ENCODE measurements at regions not wholly inside any gene's neighbourhood (a gene's known extent, or its start where the extent isn't known, plus 50 kb on each side); places are given as distances from the start of the nearest gene placed in this dataset.

DNA sequence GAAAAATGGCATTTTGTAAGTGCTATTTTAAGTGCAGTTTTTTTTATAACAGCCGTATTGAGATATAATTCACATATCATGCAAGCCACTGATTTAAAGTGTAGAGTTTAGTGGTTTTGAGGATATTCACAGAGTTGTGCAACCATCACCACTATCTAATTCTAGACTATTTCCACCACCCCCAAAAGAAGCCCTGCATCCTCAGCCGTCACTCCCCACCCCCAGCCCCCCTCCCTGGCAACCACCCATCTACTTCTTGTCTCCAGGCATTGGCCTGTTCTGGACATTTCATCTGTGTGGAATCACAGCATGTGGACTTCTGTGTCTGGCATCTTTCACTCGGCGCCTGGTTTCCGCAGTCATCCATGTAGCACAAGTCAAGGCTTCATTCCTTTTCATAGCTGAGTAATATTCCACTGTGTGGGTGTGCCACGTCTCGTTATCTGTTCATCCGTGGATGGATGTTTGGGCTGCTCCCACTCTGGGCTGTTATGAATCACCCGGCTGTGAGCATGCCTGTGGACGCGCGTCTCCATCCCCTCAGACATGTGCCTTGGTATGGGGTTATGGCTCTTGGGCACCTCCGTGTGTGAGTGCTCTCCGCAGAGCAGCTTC, 138.4 kb upstream of the CIBAR2 start:
- H3K36me3 Mint-ChIP-seq = no peaks in the 10 kb centered on the region
- Histone ChIP-seq H3K9me3 (ENCODE audit: control insufficient read depth in 2 of 2, low read length in 2 of 2) (no peaks in the 10 kb centered on the region), H3K36me3 (ENCODE audit: control insufficient read depth, insufficient read depth, low read length) (no peaks in the 10 kb centered on the region), H3K27ac (ENCODE audit: insufficient read depth, low read length, poor library complexity, severe bottlenecking) (no peak overlapping the region), H3K4me3 (ENCODE audit: low read depth, low read length) (no peak overlapping the region), H3K27me3 (ENCODE audit: control insufficient read depth, insufficient read depth, low read length) (no peaks in the 10 kb centered on the region), H3K4me1 (ENCODE audit: control insufficient read depth, insufficient read depth, low read length, poor library complexity, severe bottlenecking) (no peaks in the 10 kb centered on the region)
- DNase-seq (no peak), ATAC-seq (ENCODE audit: low read depth in 2 of 2) (no peak)
- H3K27ac Mint-ChIP-seq = no peak overlapping the region
- H3K4me1 Mint-ChIP-seq = peaks cover 0 to 2% (median 2%) of the 10 kb centered on the region in 4 donors
- peaks cover under 1% of the 10 kb centered on the region for H3K27me3 Mint-ChIP-seq
- no peaks in the 10 kb centered on the region for H3K9me3 Mint-ChIP-seq
- no peak overlapping the region for H3K4me3 Mint-ChIP-seq

- no peaks in the 10 kb centered on the region for H3K9me3 ChIP-seq (ENCODE audit: control insufficient read depth in 2 of 2, low read length in 2 of 2)
- no peaks in the 10 kb centered on the region for H3K4me1 ChIP-seq (ENCODE audit: control insufficient read depth, insufficient read depth, low read length, poor library complexity, severe bottlenecking)
- no peak overlapping the region for H3K4me3 Mint-ChIP-seq
- H3K4me3 ChIP-seq (ENCODE audit: low read depth, low read length) = no peak overlapping the region
- no peaks in the 10 kb centered on the region for H3K9me3 Mint-ChIP-seq
- no peaks in the 10 kb centered on the region for H3K36me3 Mint-ChIP-seq
- H3K36me3 ChIP-seq (ENCODE audit: control insufficient read depth, insufficient read depth, low read length) = no peaks in the 10 kb centered on the region
- no peak overlapping the region for H3K27ac Mint-ChIP-seq
- no peak for DNase-seq
- H3K27me3 Mint-ChIP-seq = no peaks in the 10 kb centered on the region
- no peak for ATAC-seq (ENCODE audit: low read depth in 2 of 2)
- H3K4me1 Mint-ChIP-seq = no peaks in the 10 kb centered on the region
- no peaks in the 10 kb centered on the region for H3K27me3 ChIP-seq (ENCODE audit: control insufficient read depth, insufficient read depth, low read length)
- no peak overlapping the region for H3K27ac ChIP-seq (ENCODE audit: insufficient read depth, low read length, poor library complexity, severe bottlenecking)
Observed at GRCh38 chr16:85251225-85251760, 139.0 kb upstream of the CIBAR2 start.

DNA sequence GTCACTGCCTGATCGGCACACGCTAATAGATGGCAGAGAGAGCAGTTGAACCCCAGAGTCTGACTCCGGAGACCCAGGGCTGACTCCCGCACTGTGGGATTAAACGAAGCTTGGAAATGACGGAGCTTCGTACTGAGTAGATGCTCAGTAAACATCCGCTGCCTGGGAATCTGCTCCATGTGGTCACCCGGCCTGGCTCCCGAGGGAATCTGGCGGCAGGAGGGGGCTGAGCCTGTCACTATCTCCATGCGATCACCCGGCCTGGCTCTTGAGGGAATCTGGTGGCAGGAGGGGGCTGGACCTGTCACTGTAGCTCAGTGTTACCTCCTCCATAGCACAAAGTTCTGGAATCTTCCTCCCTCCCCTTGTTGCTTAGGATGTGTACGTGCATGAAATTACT, 139.7 kb upstream of the CIBAR2 start:
- no peaks in the 10 kb centered on the region for H3K27me3 ChIP-seq (ENCODE audit: control insufficient read depth, insufficient read depth, low read length)
- no peak overlapping the region for H3K27ac Mint-ChIP-seq
- no peak overlapping the region for H3K27ac ChIP-seq (ENCODE audit: insufficient read depth, low read length, poor library complexity, severe bottlenecking)
- H3K4me3 ChIP-seq (ENCODE audit: low read depth, low read length) = no peak overlapping the region
- no peaks in the 10 kb centered on the region for H3K9me3 Mint-ChIP-seq
- H3K9me3 ChIP-seq (ENCODE audit: control insufficient read depth in 2 of 2, low read length in 2 of 2) = no peaks in the 10 kb centered on the region
- DNase-seq = no peak
- no peak overlapping the region for H3K4me3 Mint-ChIP-seq
- H3K27me3 Mint-ChIP-seq = no peaks in the 10 kb centered on the region
- ATAC-seq (ENCODE audit: low read depth in 2 of 2) = no peak
- H3K4me1 ChIP-seq (ENCODE audit: control insufficient read depth, insufficient read depth, low read length, poor library complexity, severe bottlenecking) = no peaks in the 10 kb centered on the region
- no peaks in the 10 kb centered on the region for H3K4me1 Mint-ChIP-seq
- no peaks in the 10 kb centered on the region for H3K36me3 ChIP-seq (ENCODE audit: control insufficient read depth, insufficient read depth, low read length)
- H3K36me3 Mint-ChIP-seq = no peaks in the 10 kb centered on the region

DNA sequence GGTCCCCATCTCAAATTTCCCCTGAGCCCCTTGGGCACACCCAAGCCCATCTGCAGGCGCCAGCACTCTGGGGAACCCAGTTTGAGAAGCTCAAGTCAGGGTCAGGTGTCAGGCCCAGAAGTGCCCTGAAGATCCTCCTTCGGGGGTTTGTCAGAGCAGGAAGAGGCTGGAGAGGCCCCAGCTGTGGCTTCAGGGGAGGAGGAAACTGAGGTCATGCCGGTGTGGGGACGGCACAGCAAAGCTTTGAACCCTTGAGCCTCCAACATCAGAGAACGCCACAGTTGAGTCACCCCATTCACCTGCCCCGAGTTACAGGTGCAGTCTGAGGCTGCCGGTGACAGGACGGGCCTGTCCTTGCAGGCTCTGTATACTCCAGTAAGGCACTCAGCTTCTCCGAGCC, 140.2 kb upstream of the CIBAR2 start:
- Mint-ChIP-seq H3K4me1 (no peaks in the 10 kb centered on the region), H3K27ac (no peak overlapping the region), H3K4me3 (no peak overlapping the region), H3K36me3 (no peaks in the 10 kb centered on the region), H3K9me3 (no peaks in the 10 kb centered on the region), H3K27me3 (no peaks in the 10 kb centered on the region)
- no peaks in the 10 kb centered on the region for H3K27me3 ChIP-seq (ENCODE audit: control insufficient read depth, insufficient read depth, low read length)
- ATAC-seq (ENCODE audit: low read depth in 2 of 2) (no peak), DNase-seq (peak in 1 of 3 donors; percentile 14)
- no peaks in the 10 kb centered on the region for H3K4me1 ChIP-seq (ENCODE audit: control insufficient read depth, insufficient read depth, low read length, poor library complexity, severe bottlenecking)
- no peaks in the 10 kb centered on the region for H3K36me3 ChIP-seq (ENCODE audit: control insufficient read depth, insufficient read depth, low read length)
- no peaks in the 10 kb centered on the region for H3K9me3 ChIP-seq (ENCODE audit: control insufficient read depth in 2 of 2, low read length in 2 of 2)
- no peak overlapping the region for H3K27ac ChIP-seq (ENCODE audit: insufficient read depth, low read length, poor library complexity, severe bottlenecking)
- H3K4me3 ChIP-seq (ENCODE audit: low read depth, low read length) = no peak overlapping the region

DNA sequence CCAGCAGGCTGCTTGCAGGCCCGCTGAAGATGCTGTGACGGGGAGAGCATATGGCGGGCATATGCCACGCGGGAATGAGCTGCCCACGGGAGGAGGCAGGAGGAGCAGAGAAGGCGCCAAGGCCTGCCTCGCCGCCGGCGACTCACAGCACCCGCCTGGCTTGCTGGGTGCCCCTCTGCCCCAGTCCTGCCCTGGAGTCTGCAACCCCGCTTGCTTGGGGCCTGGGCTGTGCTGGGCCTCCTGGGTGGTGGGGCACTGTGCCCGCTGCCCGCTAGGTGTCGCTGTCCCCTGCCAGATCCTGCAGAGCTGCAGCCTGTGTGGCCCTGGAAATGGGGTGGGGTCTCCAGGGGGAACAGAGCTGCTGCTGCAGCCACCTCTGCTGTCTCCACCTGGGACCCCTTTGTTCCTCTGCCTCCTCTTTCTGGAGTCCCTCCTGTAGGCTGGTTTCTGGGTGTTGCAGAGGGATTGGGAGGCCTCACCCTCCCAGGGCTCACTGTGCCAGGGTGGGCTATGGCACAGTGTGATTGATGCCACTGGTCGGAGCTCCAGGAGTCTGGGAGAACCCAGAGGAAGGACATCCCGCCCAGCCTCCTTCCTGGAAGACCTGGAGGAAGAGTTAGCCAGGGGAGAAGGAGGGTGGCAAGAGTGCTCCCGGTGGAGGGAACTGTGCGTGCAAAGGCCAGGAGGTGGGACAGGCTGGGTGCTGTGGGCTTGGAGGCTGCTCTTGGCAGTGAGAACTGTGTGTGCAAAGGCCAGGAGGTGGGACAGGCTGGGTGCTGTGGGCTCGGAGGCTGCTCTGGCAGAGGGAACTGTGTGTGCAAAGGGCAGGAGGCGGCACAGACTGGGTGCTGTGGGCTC, 141.0 kb upstream of the CIBAR2 start:
- ATAC-seq (ENCODE audit: low read depth in 2 of 2) (peak; percentile 62), DNase-seq (peak; percentile 34 to 42 (median 37))
- peak overlapping the region in 1 of 4 donors; percentile 65 for H3K4me3 Mint-ChIP-seq
- Histone ChIP-seq H3K4me1 (ENCODE audit: control insufficient read depth, insufficient read depth, low read length, poor library complexity, severe bottlenecking) (no peaks in the 10 kb centered on the region), H3K36me3 (ENCODE audit: control insufficient read depth, insufficient read depth, low read length) (no peaks in the 10 kb centered on the region), H3K27ac (ENCODE audit: insufficient read depth, low read length, poor library complexity, severe bottlenecking) (no peak overlapping the region), H3K9me3 (ENCODE audit: control insufficient read depth in 2 of 2, low read length in 2 of 2) (no peaks in the 10 kb centered on the region), H3K4me3 (ENCODE audit: low read depth, low read length) (no peak overlapping the region), H3K27me3 (ENCODE audit: control insufficient read depth, insufficient read depth, low read length) (no peaks in the 10 kb centered on the region)
- H3K9me3 Mint-ChIP-seq = no peaks in the 10 kb centered on the region
- no peaks in the 10 kb centered on the region for H3K36me3 Mint-ChIP-seq
- no peak overlapping the region for H3K27ac Mint-ChIP-seq
- no peaks in the 10 kb centered on the region for H3K4me1 Mint-ChIP-seq
- H3K27me3 Mint-ChIP-seq = peaks cover 5% of the 10 kb centered on the region

- no peak overlapping the region for H3K4me3 Mint-ChIP-seq
- H3K9me3 Mint-ChIP-seq = no peaks in the 10 kb centered on the region
- ATAC-seq (ENCODE audit: low read depth in 2 of 2) = no peak
- H3K4me1 Mint-ChIP-seq = no peaks in the 10 kb centered on the region
- Histone ChIP-seq H3K4me3 (ENCODE audit: low read depth, low read length) (no peak overlapping the region), H3K9me3 (ENCODE audit: control insufficient read depth in 2 of 2, low read length in 2 of 2) (no peaks in the 10 kb centered on the region), H3K27me3 (ENCODE audit: control insufficient read depth, insufficient read depth, low read length) (no peaks in the 10 kb centered on the region), H3K27ac (ENCODE audit: insufficient read depth, low read length, poor library complexity, severe bottlenecking) (no peak overlapping the region), H3K4me1 (ENCODE audit: control insufficient read depth, insufficient read depth, low read length, poor library complexity, severe bottlenecking) (no peaks in the 10 kb centered on the region), H3K36me3 (ENCODE audit: control insufficient read depth, insufficient read depth, low read length) (no peaks in the 10 kb centered on the region)
- DNase-seq = no peak
- H3K27ac Mint-ChIP-seq = no peak overlapping the region
- peaks cover 5% of the 10 kb centered on the region for H3K27me3 Mint-ChIP-seq
- H3K36me3 Mint-ChIP-seq = no peaks in the 10 kb centered on the region
Observed at GRCh38 chr16:85254051-85254450, 141.8 kb upstream of the CIBAR2 start.

DNA sequence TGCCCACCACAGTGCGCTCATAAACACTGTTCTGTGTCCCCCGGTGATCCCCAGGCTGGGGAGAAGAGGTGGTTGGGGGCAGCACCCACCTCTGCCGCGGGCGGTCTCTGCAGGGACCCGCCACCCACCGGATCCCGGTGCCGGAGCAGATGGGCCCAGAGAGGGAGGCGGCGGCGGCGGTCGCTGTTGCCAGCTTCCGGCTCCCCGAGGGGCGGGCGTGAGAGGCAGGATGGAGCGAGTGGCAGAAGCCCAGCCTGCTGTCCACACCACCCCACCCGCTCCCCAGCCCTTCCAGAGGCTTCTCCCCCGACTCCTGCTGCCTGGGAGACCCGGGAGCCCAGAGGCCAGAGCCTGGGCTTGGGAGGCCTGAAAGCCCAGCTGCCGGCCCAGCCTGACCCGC, 142.6 kb upstream of the CIBAR2 start:
- no peaks in the 10 kb centered on the region for H3K4me1 ChIP-seq (ENCODE audit: control insufficient read depth, insufficient read depth, low read length, poor library complexity, severe bottlenecking)
- no peaks in the 10 kb centered on the region for H3K4me1 Mint-ChIP-seq
- no peaks in the 10 kb centered on the region for H3K9me3 Mint-ChIP-seq
- H3K36me3 ChIP-seq (ENCODE audit: control insufficient read depth, insufficient read depth, low read length) = no peaks in the 10 kb centered on the region
- ATAC-seq (ENCODE audit: low read depth in 2 of 2) = no peak
- H3K27ac Mint-ChIP-seq = no peak overlapping the region
- H3K27me3 Mint-ChIP-seq = peaks cover 5% of the 10 kb centered on the region
- DNase-seq = no peak
- H3K4me3 Mint-ChIP-seq = no peak overlapping the region
- no peaks in the 10 kb centered on the region for H3K36me3 Mint-ChIP-seq
- no peaks in the 10 kb centered on the region for H3K9me3 ChIP-seq (ENCODE audit: control insufficient read depth in 2 of 2, low read length in 2 of 2)
- no peak overlapping the region for H3K27ac ChIP-seq (ENCODE audit: insufficient read depth, low read length, poor library complexity, severe bottlenecking)
- H3K4me3 ChIP-seq (ENCODE audit: low read depth, low read length) = no peak overlapping the region
- H3K27me3 ChIP-seq (ENCODE audit: control insufficient read depth, insufficient read depth, low read length) = no peaks in the 10 kb centered on the region

DNA sequence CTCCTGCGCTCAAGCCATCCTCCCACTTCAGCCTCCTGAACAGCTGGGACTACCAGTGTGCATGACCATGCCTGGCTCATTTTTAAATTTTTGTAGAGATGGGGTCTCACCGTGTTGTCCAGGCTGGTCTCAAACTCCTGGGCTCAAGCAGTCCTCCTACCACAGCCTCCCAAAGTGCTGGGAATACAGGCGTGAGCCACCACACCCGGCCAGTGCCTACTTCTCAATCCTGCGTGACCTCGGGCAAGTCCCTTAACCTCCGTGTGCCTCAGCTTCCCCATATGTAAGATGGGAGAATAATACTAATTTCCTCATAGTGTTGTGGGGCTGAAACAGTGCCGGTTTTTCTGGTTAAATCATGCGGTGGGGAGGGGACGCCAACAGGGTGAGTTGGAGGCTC, 143.5 kb upstream of the CIBAR2 start:
- no peaks in the 10 kb centered on the region for H3K4me1 Mint-ChIP-seq
- H3K27me3 ChIP-seq (ENCODE audit: control insufficient read depth, insufficient read depth, low read length) = no peaks in the 10 kb centered on the region

More for the DNA sequence above, 143.5 kb upstream of the CIBAR2 start:
- Histone ChIP-seq H3K9me3 (ENCODE audit: control insufficient read depth in 2 of 2, low read length in 2 of 2) (no peaks in the 10 kb centered on the region), H3K4me1 (ENCODE audit: control insufficient read depth, insufficient read depth, low read length, poor library complexity, severe bottlenecking) (no peaks in the 10 kb centered on the region), H3K27ac (ENCODE audit: insufficient read depth, low read length, poor library complexity, severe bottlenecking) (no peak overlapping the region), H3K36me3 (ENCODE audit: control insufficient read depth, insufficient read depth, low read length) (no peaks in the 10 kb centered on the region), H3K4me3 (ENCODE audit: low read depth, low read length) (no peak overlapping the region)
- Mint-ChIP-seq H3K4me3 (no peak overlapping the region), H3K27ac (peak overlapping the region in 1 of 3 donors; percentile 48), H3K27me3 (peaks cover 5% of the 10 kb centered on the region), H3K36me3 (no peaks in the 10 kb centered on the region), H3K9me3 (no peaks in the 10 kb centered on the region)
- ATAC-seq (ENCODE audit: low read depth in 2 of 2) = no peak
- no peak for DNase-seq

All from CD4-positive, CD25-positive, alpha-beta regulatory T cell (primary cell).